ENCODE measurements at regions not wholly inside any gene's neighbourhood (a gene's known extent, or its start where the extent isn't known, plus 50 kb on each side); places are given as distances from the start of the nearest gene placed in this dataset.

DNA sequence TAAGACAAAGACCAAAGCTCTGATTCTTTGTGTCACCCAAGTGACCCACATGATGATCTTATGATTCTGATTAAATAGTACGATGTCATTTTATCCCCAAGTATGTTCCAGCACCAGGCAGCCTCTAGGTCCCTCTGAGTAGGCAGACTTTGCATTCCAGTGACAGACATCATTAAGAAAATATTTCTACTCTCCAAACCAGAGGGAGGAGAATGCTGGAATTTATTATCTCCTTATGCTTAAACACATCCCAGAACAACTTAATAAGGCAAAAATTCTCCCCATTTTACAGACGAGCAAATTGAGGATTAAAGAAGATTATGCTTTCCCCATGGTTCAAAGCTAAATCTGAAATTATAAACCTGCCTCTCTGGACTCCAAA lies 192.8 kb upstream of the CDH11 start:
- TF ChIP-seq, protein P1, sequence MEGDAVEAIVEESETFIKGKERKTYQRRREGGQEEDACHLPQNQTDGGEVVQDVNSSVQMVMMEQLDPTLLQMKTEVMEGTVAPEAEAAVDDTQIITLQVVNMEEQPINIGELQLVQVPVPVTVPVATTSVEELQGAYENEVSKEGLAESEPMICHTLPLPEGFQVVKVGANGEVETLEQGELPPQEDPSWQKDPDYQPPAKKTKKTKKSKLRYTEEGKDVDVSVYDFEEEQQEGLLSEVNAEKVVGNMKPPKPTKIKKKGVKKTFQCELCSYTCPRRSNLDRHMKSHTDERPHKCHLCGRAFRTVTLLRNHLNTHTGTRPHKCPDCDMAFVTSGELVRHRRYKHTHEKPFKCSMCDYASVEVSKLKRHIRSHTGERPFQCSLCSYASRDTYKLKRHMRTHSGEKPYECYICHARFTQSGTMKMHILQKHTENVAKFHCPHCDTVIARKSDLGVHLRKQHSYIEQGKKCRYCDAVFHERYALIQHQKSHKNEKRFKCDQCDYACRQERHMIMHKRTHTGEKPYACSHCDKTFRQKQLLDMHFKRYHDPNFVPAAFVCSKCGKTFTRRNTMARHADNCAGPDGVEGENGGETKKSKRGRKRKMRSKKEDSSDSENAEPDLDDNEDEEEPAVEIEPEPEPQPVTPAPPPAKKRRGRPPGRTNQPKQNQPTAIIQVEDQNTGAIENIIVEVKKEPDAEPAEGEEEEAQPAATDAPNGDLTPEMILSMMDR (IDR thresholded peaks at IDR 0.05; ENCODE audit: low read depth, low read length, poor library complexity, severe bottlenecking), result no peak
- no peak for TF ChIP-seq EZH2phosphoT487 (IDR thresholded peaks at IDR 0.05; ENCODE audit: borderline replicate concordance, low read length)

Data from DOHH2 (cell line).